ENCODE measurements at regions not wholly inside any gene's neighbourhood (a gene's known extent, or its start where the extent isn't known, plus 50 kb on each side); places are given as distances from the start of the nearest gene placed in this dataset.

DNA sequence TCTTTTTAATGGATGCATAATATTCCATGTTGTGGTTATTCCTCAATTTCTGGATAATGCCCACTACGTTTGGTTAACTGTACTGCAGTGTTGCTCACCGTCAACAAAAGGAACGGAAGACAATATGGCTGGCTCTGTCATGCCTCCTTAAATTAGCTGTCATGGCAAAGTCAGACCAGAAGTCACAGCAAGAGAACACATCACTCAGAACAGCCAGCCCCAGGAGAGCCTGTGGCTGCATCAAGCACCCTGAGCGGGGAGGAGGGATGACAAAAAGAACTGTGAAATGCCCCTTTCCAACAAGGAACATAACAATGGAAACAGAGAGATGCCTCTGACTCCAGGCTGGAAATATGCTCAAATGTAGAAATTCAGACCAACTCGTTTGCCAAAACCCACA lies 366.0 kb upstream of the ZNF507 start:
- DNase-seq (ENCODE audit: low read depth, low spot score) = no peak

DNA sequence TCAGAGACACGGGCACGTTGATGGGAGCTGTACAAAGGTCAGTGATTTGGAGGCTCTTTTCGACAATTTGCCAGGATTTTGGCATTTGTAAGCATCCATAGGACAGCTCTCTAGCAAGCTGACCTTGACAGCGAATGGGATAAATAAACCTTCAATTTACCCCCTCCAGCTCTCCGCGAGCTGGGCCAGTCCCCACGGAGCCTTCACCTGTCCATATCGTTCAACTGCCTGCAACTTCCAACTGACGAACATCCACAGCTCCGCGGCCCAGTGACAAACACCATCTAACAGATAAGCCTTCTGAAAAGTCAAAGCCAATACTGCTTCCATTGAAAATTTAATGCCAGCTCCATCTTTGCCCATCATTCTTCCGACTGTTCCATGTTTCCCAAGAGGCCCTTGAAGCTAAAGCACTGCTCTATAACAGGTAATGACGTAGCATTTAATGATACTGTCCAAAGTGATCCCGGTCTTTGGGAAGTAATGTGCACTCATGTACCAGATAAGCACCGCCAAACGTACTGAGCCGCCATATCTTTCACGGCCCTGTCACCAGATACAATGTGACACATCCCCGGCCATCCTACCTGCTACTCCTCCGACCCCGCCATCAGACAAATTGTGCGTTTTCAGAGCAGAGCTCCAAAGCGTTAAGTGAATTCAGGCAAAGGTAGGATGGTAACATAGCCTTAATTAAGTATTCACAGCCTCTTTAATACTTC lies 365.3 kb upstream of the ZNF507 start:
- no peak for DNase-seq (ENCODE audit: low read depth, low spot score)

DNA sequence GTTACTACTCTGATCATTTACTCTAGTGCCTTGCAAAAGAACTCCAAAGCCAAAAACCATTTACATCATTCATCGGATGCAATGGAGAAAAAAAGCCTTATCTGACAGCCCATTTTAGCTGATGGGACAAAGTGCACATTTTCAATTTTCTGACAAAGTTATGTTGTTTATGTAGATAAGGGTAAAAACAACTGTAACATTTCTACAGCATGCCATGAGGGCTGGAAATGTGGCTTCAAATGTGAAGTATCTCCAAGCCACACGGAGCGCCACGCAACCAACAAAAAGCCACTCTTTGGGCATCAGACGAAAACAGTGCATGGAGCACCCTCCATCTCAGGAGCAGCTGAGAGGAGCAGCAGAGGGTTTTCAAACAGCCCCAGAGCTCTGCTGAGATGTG lies 364.6 kb upstream of the ZNF507 start:
- no peak for DNase-seq (ENCODE audit: low read depth, low spot score)

DNA sequence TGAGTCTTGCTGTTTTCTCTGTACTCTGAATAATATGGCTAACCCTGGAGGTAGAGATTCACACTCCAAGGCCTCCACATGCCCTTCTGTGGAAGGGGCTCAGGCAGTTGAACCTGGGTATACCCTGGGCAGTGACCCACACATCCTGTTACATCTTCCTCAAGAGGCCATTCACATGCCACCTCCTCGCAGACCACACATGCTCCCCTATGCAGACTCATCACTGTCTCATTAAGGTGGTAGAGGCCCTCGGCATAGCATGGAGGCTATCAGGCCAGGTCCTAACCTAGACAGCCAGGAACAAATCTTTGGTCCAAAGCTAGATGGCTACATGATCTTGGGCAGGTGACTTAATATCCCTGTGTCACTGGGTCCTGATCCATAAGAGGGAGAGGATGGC lies 363.9 kb upstream of the ZNF507 start:
- no peak for DNase-seq (ENCODE audit: low read depth, low spot score)

DNA sequence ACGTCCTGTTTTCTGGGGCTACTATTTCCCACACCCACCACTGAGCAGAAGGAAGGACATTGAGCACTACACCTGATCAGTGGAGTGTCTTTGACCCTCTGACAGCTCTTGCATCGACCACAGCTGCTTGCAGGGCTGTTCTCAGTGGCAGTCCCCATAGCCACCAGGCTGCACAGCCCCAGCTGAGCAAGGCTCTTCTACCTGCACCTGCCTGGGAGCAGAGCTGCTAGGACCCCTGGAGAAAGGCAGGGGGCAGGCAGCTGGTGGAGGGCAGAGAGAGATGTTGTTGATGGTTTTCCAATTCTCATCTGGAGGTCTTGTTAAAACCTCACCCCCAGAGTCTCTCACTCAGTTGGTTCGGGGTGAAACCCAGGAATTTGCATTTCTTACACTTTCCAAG lies 361.8 kb upstream of the ZNF507 start:
- DNase-seq (ENCODE audit: low read depth, low spot score) = no peak

DNA sequence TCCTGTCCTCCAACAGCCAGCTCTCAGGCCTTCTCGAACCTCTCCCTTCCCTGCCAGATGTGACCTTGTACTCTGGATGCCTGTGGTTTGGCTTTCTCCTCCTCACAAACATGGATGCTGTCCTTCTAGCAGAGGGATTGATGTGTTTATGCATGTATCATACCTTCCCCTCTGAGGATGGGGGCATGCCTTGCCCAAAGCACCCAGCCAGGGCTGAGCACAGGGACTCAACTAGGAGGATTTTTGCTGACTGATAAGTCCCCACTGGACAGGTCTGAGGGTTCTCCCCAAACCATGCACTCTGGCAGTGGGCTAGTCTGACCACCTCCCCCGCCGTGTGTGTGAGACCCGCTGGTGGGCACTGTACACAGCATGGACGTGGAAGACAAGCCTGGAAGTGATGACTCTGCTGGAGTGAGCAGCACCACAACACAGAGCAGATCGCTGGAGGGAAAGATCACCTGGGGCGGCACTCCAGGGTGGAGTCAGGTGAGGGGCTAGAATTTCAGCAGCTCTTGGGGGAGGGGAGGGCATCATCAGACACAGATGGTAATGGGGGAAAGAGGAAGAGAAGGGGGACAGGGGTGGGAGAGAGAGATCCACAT lies 360.3 kb upstream of the ZNF507 start:
- no peak for DNase-seq (ENCODE audit: low read depth, low spot score)

DNA sequence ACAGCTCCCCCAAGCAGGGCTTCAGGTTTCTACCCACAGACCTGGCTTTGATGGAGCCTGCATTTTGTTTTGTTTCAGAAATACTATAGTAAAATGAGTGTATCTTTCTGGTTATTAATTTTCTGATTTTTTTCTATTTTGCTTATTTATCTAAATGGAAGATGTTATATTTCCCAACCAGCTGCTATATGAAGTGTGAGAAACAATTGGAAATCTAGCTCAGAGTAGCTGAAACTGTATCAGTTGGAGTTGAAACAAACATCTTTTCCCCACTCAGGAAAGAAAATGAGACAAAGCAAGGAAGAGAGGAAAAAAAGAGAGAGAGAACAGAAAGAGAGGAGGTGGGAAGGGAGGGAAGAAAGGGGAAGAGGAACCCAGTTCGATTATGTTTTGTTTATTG lies 358.5 kb upstream of the ZNF507 start:
- no peak for DNase-seq (ENCODE audit: low read depth, low spot score)

DNA sequence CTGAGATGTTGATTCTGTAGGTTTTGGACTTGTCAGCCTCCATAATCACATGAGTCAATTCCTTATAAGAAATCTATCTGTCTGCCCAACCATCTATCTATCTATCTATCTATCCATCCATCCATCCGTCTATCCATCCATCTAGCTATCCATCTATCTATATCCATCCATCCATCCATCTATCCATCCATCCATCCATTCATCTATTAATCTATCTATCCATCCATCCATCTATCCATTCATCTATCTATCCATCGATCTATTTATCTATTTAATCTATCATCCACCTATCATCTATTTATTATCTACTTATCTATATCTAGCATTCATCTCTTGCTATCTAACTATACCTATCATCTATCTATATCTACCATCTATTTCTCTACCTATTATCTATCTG lies 357.2 kb upstream of the ZNF507 start:
- no peak for DNase-seq (ENCODE audit: low read depth, low spot score)

DNA sequence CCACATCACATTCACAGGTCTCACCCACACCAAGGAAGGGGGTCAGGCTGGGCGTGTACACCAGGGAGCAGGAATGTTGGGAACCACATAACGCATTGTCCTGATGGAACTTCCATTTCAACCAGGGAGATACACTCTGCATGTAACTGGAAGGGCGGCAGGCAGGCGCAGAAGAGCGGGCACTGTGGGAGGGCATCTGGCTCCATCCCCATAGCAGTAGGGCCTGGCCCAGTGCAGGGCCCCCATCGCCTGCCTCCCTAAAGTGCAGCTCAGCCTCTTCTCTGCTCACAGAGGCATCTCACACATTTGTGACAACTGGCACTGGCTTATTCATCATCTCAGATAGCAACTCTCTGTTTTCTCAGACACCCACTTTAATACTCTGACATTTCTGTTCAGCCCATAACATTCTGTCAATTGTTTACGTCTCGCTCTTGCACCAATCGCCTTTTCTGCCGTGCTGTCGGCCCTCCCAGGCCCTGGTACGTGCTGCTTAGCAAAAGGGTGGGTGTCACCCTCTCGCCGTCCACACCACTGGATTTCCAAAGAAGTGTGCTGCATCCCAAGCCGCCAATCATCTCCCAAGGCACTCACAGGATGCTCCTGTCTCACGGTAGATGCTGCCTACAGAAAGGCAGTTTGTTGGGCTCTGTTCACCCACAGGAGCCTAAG lies 353.3 kb upstream of the ZNF507 start:
- DNase-seq (ENCODE audit: low read depth, low spot score) = no peak

DNA sequence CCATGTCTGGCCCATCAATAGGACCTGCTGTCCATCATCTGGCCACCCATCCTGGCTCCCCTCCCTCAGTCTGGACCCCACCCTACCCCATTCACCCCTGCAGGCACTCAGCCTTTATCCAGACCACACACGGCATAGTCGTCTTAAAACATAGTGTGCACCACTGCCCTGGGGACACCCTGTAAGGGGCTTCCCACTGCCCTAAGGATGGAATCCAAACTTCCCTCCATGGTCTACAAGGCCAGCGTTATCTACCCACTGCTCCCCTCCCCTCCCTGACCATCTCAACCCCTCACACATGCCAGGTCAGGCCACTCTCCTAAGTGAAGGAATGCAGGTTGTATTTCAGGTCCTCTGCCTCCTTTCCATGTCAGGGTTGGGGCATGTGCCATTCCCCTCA lies 352.7 kb upstream of the ZNF507 start:
- no peak for DNase-seq (ENCODE audit: low read depth, low spot score)

DNA sequence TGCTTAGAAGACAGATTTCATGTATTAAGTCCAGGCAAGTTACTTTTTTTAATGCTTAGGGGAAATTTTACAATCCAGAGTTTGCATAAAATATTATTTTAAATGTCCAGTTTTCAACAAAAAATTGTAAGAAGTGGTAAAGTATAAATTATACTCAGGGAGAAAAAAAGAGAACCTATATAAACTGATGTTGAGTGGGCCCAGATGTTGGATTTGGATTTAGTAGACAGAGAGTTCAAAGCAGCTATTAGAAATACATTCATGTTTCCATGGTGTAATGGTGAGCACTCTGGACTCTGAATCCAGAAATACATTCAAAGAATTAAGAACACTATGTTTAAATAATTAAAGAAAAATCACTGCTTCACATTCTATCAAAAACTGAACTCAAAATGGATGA lies 349.9 kb upstream of the ZNF507 start:
- DNase-seq (ENCODE audit: low read depth, low spot score) = no peak

DNA sequence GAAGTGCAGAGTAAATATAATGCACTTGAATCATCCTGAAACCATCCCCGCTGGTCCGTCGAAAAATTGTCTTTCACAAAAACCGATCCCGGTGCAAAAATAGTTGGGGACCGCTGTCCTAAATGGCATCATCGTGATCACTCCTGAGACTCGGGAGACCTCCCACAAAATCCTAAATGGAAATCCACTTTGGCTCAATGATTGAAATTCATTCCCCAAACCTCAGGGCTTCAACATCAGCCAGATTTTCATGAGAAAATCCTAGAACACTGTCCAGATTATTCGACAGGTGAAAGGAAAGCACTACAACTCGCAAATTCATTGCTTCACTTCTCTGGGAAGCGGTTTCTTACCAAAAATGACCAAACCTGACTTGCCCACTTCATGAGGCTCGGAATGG lies 335.3 kb upstream of the ZNF507 start:
- DNase-seq (ENCODE audit: low read depth, low spot score) = no peak

DNA sequence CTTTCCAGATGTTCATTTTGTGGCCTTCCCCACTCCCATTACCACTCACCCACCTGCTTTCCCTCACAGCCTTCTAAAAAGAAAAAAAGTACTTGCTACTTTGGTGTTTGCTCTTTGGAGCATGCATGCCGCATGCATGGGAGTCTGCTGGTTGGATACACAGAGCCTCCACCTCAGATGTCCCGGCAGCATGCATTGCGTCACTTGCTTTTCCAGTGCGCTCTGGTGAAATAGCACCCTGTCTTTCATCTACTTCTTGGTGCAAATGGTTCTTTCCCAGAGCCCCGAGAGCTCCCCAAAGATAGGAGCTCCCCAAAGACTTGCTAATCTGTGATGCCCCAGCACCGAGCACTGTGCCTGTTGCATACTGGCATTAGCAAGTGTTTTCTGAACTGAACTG lies 333.2 kb upstream of the ZNF507 start:
- no peak for DNase-seq (ENCODE audit: low read depth, low spot score)

DNA sequence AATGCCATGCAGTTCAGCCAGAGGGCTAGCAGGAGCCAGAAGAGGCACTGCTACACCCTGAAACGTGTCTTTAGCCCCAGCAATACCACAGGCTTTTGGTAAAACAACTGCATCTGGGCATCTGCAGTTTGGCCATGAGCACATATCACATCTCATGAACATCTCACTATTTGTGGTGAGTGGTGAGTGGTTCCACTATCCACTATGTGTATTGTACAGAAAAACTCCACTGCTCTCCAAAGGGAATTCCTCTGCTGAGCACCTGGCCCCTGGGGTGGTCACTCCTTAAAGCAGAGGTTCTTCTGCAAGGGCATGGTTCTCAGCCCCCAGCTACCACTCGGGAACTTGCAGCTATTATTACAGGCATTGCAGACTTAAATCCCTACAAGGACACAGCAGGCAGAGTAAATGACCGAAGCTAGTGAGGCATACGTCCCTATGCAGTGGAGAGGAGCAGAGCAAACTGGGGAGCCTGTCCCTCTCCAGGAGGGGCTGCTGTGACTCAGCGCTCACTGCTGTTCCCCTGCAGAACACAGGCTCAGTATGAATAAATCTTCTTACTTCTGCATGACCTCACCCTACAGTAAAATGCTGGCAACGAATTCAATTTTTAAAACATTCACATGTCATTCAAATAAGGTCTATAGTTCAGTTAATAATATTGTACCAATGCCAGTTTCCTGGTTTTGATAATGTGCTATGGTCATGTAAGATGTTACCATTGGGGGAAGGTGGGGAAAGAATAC lies 332.4 kb upstream of the ZNF507 start:
- DNase-seq (ENCODE audit: low read depth, low spot score) = no peak

DNA sequence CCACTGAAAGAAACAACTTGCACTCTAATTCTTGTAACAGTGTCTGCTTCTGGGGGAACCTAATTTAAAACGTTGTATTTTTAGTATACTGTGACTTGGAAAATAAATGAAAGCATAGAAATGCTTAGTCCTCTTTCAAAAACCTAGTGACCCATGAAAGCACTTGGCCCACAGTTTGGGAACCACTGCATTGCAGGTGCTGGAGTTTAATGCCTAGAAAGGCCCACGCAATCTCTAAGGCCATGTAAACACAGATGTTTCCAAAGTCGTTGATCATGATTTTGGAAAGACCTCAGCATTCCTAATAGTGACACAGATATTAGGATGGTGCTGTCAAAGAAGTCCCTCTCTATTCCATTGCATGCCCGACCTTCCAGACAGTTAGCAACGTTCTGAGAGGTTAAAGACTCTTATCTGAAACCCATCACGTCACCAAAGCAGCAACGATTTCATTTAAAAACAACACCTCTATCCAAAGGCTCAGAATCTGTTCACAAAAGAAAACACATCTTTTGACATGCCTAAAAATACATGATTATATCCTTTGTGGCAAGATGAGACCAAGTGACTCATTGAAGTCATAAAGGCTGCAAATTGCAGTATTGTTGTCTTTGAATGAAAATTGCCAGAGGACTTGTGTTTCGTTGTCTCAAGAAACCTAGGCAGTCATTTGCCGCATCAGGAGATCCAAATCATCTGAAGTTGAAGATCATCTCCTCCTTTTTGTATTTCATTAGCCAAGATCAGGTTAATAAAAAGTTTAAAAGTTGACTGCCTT lies 328.0 kb upstream of the ZNF507 start:
- DNase-seq (ENCODE audit: low read depth, low spot score) = no peak

DNA sequence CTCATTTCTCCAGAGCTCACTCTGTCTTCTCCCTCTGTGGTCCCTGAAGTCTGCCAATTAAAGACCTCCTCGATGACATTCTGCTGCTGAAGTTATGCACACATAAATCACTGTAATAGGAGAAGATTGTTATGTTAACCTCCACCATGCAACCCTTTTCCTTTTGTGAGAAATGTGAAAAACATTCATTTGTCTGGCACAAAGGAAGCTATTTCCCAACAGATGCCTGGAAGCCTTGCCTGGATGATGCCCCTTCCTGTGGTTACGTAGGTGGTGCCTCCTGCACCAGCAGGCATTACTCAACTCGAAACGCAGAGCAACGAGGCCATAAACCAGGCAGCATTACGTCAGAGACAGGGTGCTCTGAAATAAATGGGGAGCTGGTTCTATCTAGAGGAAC lies 327.4 kb upstream of the ZNF507 start:
- no peak for DNase-seq (ENCODE audit: low read depth, low spot score)

DNA sequence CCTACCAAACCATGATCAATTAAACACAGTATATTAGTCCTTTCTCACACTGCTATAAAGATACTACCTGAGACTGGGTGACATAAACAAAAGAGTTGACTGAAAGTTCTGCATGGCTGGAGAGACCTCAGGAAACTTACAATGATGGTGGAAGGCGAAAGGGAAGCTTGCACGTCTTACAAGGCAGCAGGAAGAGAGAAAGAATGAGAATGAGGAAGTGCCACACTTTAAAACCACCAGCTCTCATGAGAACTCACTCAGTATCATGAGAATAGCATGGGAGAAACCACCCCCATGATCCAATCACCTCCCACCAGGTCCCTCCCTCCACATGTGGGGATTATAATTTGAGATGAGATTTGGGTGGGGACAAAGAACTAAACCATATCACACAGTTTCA lies 324.9 kb upstream of the ZNF507 start:
- no peak for DNase-seq (ENCODE audit: low read depth, low spot score)

DNA sequence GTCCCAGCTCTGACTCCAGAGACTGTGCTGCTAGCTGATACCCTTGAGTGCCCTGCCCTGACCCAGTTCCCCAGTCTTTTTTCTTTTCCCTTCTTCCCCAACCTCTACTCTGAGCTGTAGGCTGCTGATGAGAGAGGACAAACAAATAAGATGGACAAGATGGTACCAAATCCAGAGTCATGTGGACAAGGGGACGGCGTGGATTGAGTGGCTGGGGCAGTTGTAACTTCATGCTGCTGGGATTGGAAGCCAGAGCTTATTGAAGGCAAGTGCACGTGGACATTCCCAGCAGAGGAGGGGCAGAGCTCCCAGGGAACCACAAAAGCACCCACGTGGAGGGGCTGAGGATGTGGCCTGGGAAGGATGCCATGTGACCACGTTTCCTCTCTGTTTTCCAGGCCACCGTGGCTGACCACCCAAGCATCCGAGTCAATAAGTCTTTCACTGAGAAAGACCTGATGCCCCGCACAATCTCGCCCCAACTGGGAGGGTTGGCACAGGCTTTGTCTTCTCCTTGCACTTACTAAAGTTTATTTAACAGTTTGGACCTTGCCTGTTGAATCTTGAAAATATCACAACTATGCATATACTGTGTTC lies 323.3 kb upstream of the ZNF507 start:
- no peak for DNase-seq (ENCODE audit: low read depth, low spot score)

DNA sequence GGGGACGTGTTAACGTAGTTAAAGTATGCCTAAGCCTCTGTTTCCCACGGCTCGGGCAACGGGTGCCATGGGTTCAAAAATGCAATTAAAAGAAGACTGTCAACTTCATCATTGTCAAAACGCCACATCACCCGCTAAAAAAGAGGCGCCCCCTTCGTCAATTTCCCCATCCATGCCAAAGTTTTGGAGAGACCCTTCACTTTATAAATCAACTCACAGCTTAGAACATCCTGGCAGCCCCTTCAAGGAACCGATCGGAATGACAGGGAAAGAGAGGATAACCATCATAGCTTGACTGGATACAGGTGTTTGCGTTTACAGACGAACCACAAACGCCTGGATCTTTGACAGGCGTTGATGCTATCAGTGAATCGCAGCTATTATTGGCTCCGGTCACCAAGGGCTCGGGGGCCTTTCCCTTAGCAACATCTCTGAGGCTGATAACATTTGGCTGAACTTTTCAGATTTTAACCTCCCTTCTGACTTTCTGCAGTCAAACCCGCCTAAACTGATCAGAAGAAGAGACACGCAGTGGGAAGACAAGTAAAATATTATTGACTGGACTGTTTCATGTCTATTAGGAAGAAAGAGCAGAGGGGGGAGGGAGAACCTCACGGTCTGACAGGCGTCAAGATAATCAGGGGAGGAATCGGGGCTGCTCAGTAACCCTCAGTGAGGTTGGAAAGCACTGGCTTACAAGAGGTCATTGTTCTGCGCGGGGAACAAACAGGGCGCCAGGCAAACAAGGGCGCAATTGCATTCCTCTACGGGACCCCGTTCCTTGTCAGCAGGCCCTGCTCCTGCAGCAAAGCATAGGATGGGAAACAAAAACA lies 322.5 kb upstream of the ZNF507 start:
- no peak for DNase-seq (ENCODE audit: low read depth, low spot score)

DNA sequence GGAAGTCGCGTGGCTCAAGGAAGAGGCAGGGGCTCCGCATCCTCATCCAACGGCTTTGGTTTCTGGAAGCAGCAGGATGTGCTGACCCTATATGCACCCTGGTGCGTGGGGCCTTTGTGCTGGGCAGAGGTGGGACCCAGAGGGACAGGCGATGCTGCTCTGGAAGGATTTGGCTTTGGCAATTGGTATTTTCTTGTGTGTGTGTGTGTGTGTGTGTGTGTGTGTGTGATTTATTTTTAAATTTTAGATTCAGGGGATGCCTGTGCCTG lies 321.9 kb upstream of the ZNF507 start:
- DNase-seq (ENCODE audit: low read depth, low spot score) = no peak

DNA sequence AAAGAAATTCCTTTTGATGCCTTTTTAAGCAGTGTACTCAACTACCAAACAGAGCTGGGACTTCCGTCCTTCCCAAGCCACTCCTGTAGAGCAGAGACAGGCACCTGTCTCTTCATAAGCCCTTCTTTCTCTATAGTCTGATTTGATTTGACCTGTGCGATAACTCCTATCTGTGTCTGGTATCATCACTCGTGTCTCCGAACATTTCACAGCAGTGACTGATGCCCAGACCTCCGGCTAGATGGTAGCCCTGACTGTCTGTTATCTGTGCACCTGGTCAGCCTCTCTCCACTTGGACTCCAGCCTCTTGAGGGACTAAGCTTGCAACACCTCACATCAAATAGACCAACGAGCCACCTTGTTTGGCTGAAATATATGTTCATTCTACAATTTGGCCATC lies 316.2 kb upstream of the ZNF507 start:
- DNase-seq (ENCODE audit: low read depth, low spot score) = no peak
